NCI-H1436 treated with DMSO at 0.1 percent for 48 hours (cell line): ENCODE measurements at regions not wholly inside any gene's neighbourhood (a gene's known extent, or its start where the extent isn't known, plus 50 kb on each side); places are given as distances from the start of the nearest gene placed in this dataset.

Source experiments
- DNase-seq: peaks from one replicate; lab custom pipeline; 2025; lab: John Stamatoyannopoulos, UW

GRCh38 chr1:29970747-29971325 lies 734.5 kb downstream of the PTPRU start:
- no peak for DNase-seq

- DNase-seq, result no peak
Observed at GRCh38 chr1:29969576-29969975, 733.3 kb downstream of the PTPRU start.

GRCh38 chr1:29967261-29967660 lies 730.9 kb downstream of the PTPRU start:
- DNase-seq, result no peak

- no peak for DNase-seq
Observed at GRCh38 chr1:29966526-29967045, 730.3 kb downstream of the PTPRU start.

DNA sequence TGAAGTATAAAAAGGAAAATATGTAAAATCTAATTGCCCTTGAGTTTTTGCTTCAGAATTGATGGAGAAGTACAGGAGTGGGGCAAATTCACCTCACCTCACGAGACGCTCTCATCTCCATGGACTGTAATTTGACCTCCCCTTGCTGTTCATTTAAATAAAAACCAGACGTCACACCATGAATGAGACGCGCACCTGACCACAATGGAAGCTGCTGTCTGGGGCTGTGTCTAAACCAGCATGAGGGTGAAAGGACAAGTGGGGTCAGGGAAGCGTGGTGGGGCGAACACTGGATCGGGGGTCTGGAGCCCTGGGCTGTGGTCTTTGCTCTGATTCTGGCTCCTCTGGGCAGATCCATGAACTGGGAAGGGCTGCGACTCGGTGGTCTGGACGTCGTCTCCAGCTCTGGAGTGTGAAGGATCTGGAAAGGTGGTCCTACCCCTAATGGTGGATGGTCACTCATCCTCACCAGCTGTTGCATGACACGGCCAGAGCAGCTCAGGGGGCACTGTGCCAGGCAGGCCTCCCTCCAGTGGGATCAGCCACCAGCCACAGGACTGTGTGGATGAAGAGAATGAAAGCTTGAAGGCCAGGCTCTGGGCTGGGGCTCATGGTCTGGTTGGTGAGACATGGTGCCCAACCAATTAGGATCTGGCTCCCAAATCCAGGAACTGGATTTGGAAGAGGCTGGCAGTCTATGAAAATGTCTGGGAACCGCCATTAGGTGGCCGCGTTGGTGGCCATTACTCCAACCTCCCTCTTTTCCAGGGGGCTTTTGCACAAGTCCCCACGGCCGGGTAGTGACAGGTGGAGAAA lies 728.6 kb downstream of the PTPRU start:
- peak; percentile 40 for DNase-seq

DNA sequence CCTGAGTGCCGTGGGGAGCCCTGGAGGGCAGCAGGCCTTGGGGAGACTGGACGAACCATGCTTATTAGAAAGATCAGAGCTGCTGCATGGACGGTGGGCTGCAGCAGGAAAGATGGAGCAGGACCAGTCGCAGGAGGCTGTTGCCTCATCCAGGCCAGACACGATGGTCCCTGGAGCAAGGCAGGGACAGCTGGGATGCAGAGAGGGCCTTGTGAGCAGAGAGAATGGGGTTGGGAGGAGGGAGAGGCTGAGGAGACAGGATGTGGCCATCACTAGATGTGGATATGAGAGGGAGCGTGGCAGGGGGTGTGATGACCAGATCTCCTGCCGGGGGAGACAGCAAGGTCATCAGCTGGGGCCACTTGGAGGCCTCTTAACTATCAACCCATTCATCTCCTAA lies 727.6 kb downstream of the PTPRU start:
- no peak for DNase-seq

GRCh38 chr1:29962831-29963247 lies 726.5 kb downstream of the PTPRU start:
- DNase-seq, result no peak

DNA sequence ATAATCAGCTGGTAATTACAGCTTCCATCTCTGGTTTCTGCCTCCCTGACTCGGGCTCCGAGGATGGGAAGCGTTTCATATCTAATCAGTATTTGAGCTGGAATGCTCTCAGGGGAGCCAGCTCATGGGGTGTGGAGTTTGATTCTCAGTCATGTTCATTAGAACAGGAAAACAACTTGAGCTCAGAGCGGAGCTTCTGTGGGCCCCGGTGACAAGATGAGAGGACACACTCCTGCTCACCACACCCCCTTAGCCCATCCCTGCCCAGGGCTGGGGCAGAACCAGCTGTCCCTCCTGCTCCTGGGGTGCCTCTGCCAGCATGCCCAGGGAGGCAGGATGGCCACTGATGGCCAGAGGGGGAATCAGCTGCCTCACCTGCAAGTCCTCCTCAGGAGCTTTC lies 726.0 kb downstream of the PTPRU start:
- DNase-seq, result no peak

- no peak for DNase-seq
Observed at GRCh38 chr1:29961293-29962059, 725.2 kb downstream of the PTPRU start.

GRCh38 chr1:29960876-29961275 lies 724.6 kb downstream of the PTPRU start:
- no peak for DNase-seq

DNA sequence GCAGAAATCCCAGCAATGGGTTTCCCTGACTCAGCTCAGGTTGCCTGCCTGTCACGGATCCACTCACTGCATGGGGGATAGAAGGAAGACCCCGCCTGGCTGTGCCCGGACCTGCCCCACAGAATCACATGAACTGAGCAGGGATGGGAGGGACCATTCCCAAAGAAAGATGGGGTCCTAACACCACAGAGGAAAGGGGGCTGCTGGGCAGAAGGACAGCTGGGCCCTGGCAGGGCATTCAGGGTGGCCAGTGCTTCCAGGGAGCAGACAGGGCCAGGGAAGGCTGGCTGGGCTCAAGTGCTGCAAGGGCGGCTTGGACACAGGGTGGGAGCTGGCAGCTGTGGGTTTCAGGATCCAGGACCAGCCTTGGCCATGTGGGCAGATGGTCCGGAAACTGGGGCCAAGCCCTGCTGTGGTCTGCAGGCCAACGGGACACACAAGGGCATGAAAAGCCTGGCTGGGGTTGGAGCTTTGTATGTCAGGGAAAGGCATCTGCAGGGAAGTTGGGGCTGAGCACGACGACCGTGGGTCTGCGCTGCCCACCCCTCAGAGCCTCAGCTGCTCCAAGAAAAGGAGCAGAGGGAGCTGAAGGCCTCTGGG lies 723.9 kb downstream of the PTPRU start:
- DNase-seq, result no peak

DNA sequence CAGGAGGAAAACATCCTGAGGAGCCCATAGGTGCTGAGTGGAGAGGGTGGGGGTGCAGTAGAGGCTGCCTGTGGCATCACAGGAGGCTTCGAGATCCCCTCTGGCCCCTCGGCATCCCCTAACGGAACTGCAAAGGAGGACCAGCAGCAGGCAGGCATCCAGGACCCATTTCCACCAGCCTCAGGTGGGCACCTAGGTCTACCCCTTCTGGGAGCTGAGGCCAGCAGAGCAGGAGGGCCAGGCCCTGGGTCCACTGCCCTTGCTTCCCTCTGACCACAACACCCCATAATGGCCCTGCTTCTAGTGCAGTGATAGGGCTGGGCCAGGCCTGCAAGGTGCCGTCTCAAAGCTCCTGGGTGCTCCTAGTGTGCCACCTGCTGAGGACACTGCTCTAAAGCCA lies 723.0 kb downstream of the PTPRU start:
- DNase-seq, result no peak

DNA sequence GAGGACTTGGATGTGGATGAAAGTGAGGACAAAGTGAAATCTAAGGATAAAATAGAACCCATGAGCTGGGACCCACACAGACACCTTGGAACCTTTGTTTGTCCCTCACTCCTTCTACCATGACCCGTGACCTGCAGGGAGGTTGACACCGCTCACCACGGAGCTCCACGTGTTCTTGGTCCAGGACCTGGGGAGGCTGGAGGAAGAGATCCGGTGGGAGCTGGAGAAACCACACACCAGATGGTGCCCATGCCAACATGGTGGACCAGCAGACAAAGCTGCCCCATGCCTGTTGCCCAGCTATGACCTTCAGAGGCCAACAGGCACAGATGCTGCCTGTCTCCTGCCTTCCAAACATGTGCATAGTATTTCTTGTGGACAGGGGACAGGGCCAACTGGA lies 721.9 kb downstream of the PTPRU start:
- no peak for DNase-seq

DNA sequence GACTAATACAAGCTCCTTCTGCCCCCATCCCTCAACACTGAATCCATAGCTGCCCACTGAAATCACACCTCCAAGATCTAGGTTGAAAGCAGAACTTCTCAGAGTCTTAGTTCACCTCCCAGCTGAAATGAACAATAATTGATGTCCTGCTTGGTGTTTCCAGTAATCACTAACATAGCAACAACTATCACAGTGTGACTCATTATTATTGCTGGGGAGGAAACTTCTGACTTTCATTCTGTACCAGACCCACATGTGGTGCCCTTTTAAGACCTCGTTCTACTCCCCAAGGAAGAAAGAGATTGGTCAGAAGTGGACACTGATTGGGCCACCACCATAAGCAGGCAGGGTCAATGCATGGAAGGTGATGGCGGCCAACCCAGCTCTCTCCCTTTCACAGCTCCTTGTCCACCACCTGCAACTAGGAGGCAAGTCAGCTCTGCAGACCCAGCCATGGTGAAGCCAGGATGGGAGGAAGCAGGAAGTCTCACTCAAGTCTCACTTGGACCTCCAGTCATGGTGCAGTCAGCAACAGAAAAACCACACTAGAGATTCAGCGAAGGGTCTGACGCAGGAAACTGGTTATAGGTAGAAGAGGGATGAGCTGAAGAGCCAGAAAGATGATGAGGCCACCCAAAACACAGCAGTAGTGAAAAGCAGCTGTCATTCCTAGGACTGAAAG lies 720.2 kb downstream of the PTPRU start:
- DNase-seq, result no peak

DNA sequence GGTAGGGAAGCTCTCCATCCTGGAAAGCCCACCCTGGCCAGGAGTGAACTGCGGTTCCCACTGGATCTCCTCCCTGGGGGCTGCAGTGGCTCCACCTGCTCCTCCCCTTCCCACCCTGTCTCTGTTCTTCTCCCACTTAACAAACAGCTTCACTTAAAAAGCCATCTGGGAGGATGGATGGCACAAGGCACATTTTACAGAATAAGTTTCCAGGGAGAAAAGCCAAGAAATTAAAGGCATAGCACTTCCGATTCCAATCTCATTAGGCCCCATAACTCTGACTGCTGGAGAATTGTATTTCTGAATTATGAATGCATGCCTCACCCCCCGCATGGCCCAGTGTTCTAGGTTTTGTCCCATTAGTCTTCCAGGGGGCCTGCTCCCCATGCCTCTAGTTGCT lies 718.3 kb downstream of the PTPRU start:
- DNase-seq, result no peak

DNA sequence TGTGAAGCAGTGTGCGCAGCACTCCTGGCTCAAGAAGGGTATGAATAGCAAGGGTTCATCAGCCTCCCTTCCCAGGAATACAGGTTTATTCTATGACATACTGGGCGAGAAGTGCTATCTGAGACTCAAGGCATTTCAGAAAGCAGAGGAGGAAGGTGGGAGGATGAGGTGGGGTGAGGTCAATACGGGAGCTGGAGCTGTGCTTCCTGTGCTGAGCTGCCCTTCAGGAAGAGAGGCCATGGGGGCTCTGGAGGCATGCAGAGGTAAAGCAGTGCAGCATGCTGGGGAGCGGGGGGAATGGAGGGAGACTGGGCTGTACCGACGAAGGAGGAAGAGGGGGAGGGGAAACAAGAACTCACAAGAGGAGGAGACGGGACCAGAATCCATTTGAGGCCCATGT lies 717.6 kb downstream of the PTPRU start:
- DNase-seq, result no peak

GRCh38 chr1:29949676-29950075 lies 713.4 kb downstream of the PTPRU start:
- DNase-seq, result no peak

- DNase-seq, result no peak
Observed at GRCh38 chr1:29948581-29948980, 712.3 kb downstream of the PTPRU start.

- DNase-seq, result no peak
Observed at GRCh38 chr1:29946057-29946456, 709.7 kb downstream of the PTPRU start.

- no peak for DNase-seq
Observed at GRCh38 chr1:29945426-29945825, 709.1 kb downstream of the PTPRU start.

DNA sequence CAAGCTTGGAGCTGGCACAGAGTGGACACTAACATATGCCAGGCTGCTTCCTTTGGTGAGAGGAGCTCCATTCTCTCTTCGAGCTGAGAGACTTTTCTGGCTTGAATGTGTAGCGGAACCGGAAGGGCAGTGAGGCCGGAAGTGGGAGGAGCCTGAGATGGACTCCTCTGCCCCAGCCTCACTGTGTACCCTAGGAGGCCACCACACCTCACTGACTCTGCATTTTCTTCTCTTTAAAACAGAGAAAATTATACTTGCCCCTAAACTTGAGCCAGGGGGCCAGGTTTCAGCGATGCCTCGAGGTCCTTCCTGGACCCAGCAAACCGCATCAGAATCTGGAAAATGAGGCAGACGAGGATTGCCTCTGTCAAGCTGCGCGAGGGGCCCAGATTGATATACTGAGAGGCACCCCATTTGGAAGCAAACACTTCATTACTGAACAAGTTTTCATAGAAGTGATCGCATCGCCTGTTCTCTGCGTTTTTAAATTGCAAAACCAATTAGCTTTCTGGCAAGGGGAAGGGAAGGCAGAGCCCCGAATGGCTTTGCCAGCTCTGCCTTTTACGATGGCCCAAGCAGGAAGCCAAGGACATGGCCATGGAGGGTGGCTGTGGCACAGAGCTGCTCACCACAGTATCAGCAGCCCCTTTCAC lies 708.1 kb downstream of the PTPRU start:
- no peak for DNase-seq
